T-helper 1 cell (primary cell): ENCODE measurements at regions not wholly inside any gene's neighbourhood (a gene's known extent, or its start where the extent isn't known, plus 50 kb on each side); places are given as distances from the start of the nearest gene placed in this dataset.

Source experiments
- DNase-seq, 5 donors: peaks; one replicate each; pipeline ENCODE4 v3.0.0-alpha.2; 2012 to 2020

DNA sequence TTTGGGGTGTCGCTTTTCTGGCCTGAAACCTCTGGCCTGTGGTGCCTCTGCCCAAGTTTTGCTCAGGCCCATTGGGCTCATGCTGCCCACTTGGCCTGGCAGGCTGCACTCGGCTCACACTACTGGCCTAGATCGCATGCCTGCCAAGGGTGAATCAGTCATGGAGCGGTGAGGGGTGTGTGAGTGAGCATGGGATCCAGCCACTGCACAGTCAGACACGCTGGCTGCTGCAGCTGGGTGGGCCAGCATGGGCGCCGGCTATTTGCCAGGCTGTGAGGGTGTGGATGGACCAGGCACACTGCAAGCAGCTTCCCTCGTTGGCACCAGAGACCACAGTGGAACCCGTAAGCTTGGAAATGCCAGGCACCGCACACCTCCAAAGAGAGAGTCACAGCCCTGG is 145.4 kb upstream of the CNR1 start:
- no peak for DNase-seq

DNA sequence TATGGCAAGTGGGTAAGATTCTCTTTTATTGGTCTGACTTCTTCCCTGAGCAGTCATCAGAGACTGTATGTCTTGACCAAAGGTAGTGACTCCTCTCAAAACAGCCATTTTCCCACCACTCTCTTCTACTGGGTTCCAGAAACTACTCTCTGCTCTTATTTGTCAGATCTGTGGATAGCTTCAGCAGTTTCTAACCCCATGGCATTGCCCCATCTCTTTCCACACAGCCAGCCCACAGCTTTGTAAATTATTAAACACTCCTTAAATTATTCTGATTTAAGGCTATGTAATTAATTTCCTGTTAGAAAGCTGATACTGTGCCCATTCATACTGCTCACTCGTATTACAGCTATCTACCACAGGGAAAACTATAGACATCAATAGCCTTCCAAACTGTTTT is 138.4 kb upstream of the CNR1 start:
- DNase-seq, result no peak

DNA sequence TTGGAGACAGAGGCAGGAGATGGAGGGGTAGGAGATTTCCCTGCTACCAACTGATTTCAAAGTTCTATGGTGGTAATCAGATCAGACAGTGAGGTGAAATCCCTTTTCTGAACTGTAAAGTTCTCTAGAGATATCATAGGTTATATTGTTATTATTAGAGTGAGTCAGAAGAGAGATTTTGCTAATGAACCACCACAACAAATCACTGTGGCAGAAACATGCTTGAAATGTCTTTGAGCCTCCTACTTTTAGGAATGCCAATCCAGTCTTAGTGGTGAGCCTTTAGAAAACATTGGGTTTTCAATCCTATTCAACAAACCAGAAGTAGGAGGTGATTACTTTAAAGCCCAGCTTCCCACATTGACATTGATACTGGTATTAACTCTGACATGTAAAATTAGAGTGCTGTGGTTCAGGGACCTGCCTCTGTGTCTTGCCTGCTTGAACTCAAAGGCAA is 136.7 kb upstream of the CNR1 start:
- no peak for DNase-seq

DNA sequence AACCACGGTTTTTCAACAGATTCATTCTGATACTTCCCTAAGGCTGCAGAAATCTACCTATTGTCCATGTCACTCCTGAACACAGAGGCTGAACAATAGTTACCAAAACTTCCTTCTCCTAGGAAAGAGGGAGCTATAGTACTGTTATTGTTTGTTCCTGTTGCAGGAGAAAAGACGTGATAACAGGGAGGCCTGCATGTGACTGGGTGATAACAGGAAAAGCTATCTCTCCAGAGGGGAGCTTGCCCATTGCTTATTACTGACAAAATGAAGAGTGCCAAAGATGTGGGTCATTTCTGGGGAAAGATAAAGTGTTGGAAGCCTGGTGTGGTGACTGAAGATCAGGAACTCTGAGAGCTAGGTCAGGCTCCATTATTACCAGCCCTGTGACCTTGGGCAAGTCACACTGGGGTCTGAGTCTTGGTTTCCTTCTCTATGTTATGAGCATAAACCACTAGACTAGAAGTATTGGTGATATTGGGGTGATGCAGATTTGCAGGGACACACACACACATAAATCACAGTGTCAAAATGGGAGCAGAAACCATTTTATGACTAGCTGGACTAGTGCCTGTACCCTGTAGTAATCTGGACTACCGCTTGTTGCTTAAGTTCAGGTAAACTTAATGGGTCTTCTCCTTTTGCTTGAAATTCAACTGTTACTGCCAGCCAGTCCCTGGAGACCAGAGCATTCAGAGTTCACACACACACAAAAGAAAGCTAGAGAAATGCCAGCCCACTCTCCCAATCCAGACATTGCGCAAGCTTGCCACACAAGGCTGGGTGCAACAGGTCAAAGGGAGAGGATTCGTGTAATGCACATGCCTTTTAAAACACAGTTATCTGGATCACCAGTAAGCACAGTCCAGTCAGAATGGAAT is 136.0 kb upstream of the CNR1 start:
- no peak for DNase-seq

DNA sequence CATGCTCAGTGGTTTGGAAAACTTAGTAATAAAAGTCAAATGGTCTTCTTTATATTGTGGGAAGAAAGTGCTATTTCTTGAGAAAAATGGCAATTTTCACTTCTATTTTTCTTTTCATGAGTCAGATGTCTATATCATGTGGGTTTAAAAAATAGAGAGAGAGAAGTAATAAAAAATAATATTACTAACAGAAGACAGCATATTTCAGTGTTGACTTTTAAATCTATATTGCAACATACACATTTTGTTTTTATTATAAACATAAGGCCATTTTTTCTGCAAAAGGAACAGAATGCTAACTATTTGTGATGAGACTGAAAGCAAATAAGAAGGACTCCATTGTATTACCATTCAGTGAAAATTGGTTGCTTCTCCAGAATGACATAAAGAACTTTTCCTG is 135.1 kb upstream of the CNR1 start:
- DNase-seq, result no peak

DNA sequence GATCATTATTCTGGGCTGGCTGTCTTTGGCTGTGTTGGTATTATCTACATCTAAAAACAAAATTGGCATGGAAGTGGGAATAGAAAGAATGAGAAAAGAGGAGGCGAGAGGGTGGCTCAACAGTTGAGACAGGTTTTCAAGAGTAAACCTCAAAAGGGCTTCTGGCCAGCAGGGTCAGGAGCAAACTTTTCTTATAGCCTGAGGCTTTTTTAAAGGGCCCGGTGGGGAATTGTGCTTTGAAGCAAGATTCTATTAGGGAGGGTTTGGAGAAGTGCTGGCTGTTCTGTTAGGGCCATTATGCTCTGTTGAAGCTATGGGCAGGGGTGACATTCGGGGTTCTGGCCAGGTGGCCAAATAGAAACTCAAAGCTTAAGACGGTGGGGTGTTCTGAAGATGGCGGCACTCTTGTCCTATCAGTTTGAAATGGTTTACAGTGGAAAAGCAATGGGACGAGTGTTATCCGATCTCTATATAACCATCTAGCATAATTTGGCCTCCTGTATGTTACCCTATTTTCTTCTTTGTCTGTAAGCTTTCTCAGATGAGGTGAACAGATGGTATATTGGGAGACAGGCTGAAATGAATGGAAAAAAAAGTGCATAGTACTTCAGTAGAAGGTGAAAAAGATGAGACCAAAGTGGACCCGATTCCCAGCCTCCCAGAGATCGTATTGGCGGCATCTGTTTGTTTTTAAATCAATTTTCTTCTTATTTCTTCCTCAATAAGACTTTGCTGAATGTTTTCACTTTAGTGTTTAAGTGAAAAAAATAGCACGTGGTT is 132.1 kb upstream of the CNR1 start:
- DNase-seq, result no peak

DNA sequence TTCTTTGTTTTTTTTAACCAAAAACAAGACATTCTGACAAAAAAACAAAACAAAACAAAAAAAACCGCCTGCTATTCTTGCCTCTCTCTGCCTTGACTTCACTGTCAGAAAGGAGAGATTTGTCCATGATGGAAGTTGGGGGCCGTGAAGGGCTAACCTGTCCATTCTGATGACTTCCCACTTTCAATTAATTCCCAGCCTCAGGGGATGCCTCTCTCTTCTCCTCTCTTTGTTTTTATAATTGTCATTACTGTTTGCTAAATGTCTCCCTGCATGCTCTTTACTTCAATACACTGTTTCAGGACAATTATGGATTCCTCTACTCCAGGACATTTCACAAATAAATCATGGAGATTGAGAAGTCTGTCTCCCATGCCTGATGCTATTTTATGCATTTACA is 130.5 kb upstream of the CNR1 start:
- DNase-seq, result no peak

DNA sequence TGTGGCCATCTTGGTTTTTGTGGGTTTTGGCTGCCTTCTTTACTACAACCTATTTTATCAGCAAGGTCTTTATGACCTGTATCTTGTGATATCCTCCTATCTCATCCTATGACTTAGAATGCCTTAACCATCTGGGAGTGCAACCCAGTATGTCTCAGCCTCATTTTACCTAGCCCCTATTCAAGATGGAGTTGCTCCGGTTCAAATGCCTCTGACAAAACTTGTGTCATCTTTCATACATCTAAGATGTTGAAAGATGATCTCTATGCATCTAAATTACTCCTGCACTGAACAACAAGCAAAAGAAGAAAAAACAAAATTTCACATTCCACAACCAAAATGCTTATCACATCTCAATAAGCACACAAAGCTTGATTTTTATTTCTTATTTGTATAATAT is 129.5 kb upstream of the CNR1 start:
- DNase-seq, result no peak

DNA sequence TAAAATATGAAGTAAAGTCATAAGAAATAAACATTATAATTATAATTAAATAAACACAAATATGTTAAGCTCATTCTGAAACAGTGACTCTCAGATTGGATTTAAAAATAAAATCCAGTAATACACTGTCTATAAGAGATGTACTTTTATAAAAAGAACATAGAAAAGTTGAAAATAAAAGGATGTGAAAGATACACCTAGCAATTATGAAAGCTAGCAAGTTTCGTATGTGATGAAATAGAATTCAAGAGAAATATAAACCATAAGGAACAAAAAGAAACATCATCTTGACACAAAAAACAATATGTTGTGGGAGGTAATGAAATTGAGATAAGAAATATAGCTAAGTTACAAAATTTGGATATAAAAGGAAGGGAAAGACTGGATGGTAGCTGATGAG is 128.6 kb upstream of the CNR1 start:
- DNase-seq, result no peak

DNA sequence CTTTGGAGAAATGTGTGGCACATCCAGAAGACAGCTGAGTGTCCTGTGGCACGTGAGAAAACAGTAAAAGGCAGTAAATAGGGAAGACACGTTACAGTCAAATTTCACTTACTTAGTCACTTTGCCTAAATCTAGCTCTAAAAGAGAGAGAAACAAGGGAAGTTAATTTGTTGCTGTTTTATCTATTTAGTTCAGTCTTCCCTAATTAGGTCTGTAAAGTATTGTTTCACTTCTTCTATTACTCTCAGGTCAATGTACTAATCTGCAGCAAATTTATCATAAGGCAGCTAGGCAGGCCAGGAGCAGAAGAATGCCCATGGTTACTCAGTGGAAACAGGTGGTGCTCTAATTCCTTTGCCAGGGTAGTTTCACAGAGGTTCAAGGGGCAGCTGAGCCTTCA is 124.3 kb upstream of the CNR1 start:
- no peak for DNase-seq

DNA sequence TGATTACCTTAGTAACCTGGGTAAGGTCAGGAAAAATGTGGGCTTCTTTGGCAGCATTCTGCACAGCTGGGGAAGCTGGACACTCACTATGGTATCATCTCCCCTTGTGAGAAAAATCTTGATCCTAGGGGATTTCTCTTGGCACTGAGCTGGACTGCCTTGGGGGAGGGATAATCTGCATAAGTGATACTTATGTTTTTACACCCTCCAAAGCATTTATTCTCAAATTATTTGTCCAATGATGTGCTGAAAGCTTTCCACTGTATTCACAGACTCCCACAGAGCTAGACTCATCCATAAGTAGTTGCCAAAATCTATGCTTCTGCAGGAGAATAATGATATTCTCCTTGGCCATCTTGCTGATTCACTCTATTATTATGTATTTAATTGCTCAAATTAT is 121.5 kb upstream of the CNR1 start:
- DNase-seq, result no peak

DNA sequence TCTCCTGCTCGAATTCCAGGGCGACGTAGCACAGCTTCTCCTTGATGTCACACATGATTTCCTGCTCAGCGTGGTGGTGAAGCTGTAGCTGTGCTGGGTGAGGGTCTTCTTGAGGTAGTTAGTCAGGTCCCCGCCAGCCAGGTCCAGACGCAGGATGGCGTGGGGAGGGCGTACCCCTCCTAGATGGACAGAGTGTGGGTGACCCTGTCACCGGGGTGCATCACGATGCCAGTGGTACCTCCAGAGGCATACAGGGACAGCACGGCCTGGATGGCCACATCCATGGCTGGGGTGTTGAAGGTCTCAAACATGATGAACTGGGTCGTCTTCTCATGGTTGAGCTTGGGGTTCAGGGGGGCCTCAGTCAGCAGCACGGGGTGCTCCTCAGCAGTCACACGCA is 110.2 kb upstream of the CNR1 start:
- DNase-seq, result no peak

DNA sequence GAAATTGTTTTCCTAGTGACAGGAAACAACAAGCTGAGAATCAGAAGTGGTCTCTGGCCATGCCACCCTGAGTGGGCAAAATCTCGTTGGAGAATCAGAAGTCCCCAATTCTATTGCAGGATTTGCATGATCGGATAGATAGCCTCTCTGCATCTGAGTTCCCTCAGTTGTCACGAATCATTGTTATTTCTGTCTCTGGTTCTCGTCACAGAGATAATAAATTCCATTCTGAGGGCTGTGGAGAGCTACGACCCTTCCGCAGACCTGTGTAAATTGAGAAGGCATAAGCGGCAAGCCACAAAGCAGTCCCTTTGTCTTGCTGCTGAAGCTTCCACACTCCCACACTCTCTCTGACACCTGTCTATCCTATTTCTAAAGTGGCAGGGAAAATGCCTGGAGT is 102.4 kb upstream of the CNR1 start:
- DNase-seq, result no peak

DNA sequence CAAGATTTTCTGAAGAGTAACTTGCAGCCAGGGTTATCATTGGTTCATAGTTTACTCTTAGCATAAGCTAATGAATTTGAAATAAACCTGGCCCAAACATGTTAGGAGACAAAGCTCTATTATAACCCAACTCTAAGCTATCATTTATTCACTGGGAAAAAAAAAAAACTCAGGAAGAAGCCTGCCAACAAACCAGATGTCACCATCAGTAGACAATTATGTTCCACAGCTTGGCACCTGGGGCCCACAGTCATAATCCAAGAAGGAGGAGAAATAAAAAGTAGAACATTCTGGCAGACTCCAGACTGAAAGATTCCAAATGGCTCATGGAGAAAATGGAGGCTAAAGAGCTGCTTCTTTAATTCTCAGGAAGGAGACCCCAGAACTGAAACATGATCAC is 100.0 kb upstream of the CNR1 start:
- no peak for DNase-seq

DNA sequence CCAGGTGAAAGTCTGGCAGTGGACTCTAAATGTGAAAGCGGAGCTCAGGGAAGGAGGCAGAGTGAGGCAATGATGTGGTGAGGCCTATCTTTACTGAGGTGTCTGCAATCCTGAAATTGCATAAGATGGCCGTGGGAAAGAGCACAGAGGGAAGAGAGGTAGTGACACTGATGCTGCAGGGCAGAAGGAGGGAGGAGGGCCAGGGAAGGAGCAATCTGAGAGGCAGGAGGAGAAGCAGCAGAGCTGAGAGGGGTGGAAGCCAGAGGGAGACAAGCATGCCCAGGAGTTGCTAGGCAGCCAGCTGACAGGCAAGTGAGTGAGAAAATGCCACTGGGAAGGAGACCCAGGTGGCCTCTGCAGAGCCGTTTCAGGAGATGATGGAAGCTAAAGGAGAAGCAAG is 97.4 kb upstream of the CNR1 start:
- no peak for DNase-seq

DNA sequence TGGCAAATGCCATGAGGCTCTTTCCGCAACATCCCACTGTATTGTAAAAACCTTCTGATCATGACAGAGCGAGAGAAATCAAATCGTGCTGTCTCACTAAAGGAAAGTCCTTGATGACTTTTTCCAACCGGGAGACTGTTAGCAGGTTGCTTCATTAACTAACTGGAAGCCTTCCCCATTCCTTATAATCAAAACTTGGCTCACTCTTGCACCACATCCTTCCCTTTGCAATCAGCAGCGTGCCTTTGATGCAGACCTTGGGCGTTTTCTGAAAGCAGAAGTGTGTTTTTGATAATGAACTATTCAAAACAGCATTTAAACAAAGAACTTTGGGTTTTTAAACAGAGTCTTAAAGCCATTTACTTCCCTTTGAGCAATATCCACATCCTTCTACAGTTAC is 96.2 kb upstream of the CNR1 start:
- no peak for DNase-seq

DNA sequence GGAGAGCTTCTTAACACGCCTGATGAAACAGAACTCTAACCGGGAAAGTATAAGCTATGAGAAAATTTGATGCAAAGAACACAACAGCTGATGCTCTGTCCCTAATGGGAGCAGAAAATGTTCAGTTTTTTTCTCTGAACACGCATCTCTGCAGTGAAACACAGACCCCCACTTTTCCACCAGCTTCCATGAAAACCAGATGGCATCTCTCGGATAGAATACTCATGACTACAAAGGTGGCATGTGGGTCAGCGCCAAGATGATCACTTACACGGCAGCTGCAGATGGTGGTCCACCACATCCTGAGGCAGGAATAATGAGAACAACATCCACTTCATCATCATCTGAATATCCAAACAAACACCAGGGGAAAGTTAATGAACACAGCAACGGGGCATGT is 85.2 kb upstream of the CNR1 start:
- no peak for DNase-seq

DNA sequence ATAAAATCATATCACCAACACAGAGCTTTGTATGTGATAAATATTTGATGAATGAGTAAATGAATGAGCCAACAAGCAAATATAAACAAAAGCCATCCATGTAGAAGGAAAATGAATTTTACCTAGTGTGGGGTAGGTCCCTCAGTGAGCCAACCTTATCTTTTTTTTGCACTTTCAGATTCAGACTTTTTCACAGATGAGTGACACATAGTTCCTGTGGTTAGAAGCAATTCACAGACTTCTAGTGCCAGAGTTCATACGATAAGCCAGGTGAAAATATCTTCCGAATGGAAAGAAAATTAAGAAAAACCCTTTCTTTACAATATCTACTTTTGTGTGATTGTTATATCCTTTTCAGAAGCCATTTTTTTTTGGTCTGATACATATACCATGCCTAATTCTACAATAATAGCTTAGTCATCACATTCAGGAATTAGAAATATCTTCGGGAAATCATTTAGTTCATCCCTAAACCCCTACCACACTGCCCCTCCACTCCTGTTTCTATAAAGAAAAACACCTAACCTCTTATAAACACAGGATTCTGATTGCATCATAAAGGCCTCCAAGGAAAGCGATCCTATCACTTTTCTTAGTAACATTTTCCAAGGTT is 82.7 kb upstream of the CNR1 start:
- no peak for DNase-seq

DNA sequence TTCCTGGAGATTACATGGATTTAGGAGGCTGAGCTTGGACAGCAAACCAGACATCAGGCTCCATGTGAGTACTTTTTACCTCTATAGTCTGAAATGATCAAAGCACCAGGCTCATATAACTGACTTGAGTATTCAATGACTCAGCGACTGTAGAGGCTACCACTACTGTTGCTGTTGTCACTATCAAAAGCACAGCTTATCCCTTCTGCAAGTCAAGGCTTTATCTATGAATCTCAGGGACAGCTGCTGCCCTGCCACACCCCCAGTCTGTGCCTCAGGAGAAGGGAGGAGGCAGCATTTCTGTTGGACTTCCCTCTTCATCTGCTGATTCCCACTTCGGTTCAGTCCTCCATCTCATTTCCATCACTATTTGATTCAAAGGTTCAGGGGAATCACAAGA is 80.5 kb upstream of the CNR1 start:
- DNase-seq, result no peak

DNA sequence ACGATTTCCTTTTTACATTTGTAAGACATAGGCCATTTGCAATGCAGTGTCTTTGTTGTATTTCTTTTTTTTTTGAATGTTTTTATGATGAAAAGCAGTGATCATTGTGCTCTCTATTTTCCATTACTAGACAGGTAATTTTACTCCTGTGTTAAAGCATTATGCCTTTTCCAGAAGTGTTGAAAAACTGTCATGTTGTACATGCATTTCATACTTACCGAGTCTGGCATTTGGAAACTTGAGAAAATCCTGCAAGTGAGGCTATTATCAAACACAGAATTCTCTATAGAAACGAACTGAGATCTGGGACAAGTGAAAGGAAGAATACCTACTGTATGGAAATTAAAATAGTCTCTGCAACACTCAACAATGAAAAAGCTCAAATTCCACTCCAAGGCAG is 78.6 kb upstream of the CNR1 start:
- no peak for DNase-seq

DNA sequence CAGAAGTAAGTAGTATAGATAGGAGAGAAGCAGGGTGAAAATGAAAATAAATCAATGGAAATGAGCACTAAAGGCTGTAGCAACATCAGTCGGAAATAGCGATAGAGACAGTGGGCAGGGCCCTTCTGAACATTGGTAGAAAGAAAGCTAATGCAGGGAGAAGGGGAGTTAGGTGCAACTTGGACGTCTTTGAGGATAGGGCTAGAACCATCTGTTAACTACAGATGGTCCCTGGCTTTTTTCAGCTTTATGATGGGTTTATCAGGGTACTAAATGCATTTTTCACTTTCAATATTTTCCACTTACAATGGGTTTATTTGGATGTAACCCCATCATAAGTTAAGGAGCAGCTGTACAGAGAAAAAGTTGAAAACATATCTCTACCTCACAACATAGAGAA is 72.8 kb upstream of the CNR1 start:
- no peak for DNase-seq

DNA sequence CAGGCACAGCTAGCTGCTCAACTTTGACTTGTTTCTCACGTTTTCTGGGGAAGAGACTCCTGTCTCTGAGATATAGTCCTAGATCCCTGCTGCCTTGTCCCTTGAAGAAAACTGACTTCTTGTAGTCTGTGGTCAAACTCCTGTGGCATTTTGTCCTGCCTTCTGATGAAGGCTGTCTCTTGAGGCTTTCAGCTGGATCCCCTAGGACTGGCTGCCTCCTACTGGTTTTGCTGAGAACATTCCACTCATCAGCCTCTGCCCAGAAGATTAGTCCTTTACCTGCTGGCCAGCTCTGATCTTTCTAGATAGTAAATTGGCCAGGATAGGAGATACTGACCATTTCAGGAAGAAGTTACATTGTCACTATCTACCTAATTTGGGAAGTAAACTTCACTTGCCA is 71.9 kb upstream of the CNR1 start:
- DNase-seq, result peak in 1 of 5 donors; percentile 1

DNA sequence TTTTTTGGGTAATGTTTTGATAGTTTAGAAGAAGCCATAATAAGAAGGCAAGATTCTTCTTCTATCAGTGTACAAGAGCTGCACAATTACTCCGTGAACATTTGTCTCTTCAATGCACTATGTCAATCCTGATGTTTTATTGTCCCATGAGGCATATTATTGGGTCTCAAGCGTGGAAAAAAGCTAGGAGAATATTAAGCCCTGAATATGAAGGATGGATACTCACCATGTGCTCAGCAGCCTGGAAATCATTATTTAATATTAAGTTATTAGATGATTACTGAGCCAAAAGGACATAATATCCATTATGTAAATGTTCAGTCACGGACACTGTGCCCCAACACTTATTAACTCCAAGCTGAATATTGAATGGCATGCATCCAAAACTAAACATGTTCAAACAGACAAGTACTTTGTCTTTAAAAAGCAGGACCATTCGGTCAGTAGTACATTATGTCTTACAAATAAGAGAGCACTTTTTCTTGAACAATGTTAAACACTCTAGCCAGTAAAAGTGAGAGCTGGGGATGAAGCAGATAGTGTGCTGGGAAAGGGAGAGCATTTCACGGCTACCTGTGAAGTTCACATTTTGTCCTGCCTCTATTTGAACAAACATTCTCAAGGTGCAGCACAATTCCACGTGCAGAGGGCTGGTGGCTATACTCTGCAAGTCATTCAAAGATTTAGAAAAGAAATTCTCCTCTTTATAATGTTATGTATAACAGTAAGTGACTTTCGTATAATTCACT is 70.6 kb upstream of the CNR1 start:
- DNase-seq, result no peak
